HG02852 (cell line): ENCODE measurements at regions not wholly inside any gene's neighbourhood (a gene's known extent, or its start where the extent isn't known, plus 50 kb on each side); places are given as distances from the start of the nearest gene placed in this dataset.
"Not testable (repeated sequence)": the region's sequence is repeated elsewhere in the genome, so short reads cannot be mapped to it uniquely, and the experiment has no call there.

Experiments used
- ATAC-seq: cut with Tn5 transposase; IDR thresholded peaks from one replicate; pipeline ENCODE4 v1.9.1; 2021; ENCODE audit warnings: mild to moderate bottlenecking, moderate library complexity; ENCODE audit not compliant: unreplicated experiment

DNA sequence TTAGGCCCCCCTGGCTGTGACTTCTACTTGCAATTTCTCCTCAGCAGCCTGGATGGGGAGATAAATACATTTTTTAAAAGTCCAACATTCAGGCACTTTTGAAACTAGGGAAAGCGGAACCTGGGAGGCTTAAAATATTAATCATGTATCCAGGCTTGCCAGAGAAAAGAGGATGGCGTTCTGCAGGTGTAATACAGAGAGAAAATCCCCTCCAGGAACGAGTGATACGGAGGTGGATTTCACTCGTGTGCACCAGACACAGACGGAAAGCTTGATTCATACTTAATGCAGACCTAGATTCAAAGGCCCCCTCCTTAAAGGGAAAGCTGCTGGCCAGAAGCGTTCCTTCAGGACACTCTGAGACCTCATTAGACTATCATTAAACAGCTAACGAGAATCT is 354.0 kb upstream of the BOD1L1 start:
- ATAC-seq: no peak

DNA sequence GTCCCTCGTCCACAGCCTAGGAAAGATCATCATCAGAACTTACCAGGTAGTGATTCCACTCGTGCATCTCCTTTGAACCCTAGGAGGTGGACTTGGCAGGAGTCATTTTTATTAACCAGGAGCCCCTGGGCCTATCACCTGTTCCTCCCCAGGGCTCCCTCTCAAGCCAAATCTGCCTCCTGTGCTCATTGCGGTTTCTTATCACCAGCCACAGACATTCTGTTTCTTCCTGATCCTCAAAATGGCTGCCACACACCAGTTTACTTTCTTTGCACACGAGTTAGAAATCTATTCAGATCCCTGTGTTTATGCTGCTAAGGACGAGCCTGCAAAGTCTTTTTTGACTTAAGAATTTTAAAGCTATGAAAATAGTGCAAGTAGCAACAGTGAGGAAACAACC is 354.5 kb upstream of the BOD1L1 start:
- no peak for ATAC-seq

DNA sequence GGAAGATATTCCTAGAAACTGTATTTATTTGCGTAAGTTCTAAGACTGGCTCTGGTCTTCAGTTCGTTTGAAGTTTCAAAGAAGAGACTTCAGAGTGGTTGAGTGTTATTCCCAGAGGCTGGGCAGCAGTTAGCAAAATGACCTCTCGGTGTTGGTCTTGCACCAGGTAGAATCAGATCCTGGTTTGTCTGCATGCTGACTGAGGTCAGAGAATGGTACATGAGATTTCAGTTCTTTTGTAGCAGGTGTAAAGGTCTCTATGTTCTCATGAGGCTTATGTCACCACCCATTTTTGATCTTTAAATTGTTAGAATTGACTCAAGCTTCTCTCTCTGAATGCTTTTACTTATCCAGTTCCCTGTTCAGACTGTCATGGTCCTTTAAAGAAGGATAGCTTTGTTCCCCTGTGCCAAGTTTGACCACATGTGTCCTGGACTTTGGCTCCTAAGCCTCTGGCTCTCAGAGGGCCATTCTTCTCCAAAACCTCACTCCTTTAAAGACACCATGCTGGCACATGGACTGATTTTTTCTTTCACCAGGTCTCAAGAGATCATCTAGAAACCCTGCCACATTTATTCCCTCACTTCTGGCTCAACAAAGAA is 355.8 kb upstream of the BOD1L1 start:
- no peak for ATAC-seq

DNA sequence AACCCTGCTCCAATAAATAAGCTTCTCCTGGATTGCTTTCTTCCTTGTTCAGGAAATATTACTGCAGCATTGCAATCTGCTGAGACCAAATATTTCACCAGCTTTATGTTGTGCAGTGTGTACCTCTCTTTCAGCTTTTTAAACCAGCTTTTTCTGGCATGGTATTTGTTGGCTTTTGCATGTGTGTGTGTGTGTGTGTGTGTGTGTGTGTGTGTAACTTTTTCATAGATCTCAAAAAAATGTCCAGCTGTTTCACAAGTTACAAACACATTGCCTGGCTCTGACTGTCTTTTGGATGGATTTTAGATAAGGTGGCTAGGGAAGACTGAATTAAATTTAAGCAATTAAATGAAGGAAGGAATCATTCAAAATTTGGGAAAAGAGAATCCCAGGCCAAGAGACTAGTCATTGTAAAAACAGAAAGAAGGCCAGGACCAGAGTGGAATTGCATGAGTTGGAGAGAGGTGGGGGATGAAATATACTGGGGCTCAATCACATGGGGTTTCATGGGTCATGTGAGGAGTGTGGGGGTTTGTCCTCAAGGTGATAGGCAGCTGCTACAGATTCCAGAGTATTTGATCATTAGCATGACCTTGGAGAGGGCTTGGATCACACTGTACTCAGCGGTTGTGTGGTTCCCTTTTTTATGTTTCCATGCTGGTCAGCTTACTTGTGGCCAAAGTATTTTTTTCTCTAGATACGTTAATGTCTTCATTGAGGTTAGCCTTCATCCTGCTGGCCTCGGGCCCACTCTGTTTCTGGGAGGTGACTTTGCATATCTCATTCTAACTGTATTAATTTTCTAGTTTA is 357.7 kb upstream of the BOD1L1 start:
- ATAC-seq: no peak

DNA sequence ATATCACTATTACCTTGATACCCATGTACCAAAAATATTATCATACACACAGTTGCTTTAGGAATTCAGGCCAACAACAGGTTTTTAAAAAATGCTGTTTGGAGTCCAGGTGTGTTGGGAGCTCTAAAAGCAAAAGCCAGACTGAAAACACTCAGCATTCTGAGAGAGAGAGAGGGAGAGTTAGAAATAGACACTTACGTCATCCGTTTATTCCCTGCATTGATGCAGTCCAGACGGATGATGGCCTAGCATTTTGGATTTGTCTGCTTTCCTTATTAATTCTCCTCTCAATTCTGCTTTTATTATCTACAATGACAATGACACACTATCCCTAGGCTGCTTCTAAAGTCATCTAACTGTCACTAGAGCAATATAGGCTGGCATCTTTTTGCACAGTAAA is 358.3 kb upstream of the BOD1L1 start:
- no peak for ATAC-seq

DNA sequence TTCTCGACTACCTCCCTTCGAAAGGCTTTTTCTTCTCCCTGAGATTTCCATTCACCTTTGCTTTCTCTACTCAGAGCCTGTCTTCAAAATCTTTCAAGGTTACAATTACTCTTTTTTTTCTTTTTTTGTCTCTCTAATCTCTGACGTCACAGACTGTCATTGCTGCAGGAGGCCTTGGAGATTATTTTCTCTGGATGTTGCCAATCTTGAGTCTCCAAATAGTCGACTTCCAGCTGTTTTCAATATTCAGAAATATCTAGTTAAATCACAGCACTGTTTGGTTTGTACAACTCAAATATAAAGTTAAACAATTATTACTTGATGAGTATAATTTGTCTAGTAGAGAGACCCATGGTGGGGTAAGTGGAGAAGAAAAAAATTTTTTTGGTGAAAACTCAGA is 359.0 kb upstream of the BOD1L1 start:
- ATAC-seq: no peak

DNA sequence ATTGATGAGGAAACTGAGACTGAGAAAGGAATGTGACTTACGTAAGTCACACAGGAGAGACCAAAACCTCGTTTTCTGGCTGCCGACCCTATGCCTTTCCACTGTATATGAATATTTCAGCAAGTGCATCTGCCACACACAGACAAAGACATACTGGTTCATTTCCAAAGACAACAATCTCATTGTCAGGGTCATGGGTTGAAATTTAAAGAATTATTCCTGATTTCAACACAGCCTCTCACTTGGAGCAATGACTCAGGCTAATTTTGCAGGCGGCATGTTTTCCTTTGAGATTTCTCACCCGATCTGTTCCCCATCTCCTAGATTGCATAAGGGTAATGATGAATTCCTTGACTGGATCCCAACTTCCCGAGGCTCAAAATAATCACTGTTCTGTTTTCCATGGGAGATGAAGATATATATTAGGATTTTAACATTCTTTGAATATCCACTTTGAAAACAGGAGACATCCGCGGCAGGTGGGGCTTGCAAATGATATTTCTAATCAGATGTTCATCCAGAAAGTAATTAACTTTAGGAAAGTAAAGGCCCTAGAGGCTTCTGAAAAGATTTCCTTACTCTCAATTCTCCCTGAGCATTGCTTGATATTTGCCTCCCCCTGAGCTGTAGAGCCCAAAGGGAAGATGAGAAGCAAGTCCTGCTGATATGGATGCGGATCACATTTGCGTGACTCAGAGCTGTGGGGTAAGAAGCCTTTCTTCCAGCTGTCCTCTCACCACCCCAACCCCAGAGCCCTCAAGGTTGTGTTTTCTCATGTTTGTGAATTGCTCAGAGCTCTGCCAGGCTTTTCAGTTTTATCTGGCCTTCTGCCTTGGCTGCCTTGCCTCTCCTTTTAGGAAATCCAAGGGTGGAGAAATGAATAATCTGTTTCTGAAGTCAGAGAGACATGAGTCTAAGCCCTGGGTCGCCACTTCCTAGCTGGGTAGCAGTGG is 361.1 kb upstream of the BOD1L1 start:
- no peak for ATAC-seq

DNA sequence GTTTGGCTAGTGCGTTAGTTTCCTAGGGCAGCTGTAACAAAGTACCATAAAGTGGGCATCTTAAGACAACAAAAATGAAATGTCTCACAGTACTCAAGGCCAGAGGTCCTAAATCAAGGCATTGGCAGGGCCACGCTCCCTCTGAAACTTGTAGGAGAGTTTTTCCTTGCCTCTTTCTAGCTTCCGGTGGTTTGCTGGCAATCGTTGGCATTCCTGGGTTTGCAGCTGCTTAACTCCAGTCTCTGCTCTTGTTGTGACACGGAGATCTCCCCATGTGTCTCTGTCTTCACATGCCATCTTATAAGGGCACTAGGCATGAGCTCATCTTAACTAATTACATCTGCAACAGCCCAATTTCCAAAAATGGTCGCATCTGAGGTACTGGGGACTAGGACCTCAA is 362.0 kb upstream of the BOD1L1 start:
- ATAC-seq: no peak

DNA sequence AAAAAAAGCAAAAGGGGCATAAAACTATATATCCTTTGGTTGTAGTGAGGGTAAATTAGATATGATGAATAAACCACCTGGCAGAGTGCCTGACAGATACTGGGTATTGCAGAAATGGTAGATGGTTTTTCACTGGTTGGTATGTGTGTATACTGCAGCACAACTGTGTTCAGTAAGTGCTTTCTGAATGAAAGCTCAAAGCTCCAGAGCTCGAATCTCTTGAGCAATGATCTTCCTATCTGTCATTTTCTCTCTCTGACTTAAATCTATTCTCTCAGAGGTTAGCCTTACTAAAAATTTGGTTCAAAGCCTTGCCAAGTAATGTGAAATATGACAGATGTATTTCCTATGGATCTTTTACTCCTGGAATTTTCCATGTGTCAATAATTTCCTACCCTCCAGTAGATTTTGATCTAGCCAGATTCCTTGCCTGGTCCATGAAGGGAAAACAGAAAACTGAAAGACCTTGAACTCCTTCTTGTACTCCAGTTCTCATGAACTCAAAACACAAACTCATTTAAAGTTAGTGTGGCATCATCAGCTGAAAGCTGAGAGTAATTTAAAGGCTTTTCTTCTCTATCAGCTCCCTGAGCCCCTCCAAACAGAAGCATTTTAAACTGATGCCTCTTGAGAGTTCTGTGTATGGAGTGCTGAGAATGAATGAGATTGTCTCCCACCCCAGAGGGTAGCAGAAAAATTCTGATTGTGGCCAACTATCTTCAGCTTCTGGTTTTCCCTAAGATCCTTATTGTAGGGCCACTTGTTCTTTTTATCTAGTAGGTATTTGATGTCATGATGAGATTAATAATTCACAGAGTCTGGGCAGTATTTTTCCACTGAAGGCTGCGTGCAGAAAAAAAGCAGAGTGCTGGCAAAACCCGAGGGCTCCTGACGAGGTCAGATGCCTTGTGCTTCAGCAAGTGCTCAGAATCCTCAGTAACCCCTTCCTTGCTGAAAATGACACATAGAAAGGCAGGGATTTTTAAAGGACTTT is 363.4 kb upstream of the BOD1L1 start:
- no peak for ATAC-seq

DNA sequence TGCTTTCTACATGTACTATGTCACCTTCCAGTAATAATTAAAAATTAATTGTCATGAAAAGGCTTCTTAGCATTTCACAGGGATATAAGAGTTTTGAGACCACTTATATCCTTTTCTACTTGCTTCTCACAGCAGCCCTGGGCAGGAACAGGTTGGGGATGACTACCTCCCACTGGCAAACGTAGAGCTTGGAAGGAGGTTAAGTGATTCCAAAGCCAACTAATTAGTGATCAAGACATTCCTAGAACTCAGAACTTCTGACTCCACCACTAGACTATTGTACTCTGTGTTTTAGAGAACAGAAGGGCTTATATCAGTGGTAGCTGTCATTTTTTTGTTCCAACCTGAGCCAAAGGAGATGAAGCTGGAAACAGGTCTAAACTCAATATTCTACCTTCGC is 364.5 kb upstream of the BOD1L1 start:
- no peak for ATAC-seq

DNA sequence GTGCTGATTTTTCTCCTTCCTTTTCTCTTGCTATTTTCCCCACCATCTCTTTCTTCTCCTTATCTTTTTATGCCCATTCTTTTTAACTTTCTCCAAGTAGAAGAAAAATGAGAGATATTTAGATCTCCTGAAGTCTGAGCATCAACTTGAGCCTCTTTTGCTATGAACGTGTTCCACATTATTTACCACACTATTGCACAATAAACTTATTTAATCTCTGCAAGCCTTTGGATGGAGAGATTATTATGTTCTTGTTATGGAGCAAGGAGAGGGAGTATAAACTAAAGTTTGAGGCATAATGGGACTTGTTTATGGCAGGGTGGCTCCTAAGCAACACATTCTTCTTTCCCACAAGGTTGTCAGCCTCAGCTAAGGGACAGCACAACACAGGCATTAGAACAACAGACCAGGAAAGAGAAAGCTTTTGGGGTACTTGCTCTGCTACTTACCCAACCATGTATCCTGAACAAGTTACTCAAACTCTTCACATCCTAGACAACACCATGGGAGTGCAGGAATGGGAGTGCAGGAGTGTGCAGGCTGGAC is 365.5 kb upstream of the BOD1L1 start:
- no peak for ATAC-seq

DNA sequence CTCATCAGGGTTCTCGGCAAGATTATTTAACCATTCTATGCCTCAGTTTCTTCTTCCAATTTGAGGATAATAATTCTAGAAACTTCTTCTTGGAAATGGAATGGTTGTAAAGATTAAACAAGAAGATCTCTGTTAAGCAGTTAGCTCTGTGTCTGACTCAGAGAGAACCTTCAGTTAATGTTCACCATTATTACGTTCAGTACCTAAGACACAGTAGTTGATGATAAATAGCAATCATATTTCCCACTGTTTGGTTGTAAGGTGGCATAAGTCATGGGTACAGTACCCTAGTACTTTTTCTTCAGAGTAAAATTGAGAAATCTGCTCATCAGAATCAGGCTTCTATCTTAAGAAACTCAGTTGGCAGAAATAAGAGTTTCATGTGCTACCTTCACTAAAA is 366.5 kb upstream of the BOD1L1 start:
- no peak for ATAC-seq

DNA sequence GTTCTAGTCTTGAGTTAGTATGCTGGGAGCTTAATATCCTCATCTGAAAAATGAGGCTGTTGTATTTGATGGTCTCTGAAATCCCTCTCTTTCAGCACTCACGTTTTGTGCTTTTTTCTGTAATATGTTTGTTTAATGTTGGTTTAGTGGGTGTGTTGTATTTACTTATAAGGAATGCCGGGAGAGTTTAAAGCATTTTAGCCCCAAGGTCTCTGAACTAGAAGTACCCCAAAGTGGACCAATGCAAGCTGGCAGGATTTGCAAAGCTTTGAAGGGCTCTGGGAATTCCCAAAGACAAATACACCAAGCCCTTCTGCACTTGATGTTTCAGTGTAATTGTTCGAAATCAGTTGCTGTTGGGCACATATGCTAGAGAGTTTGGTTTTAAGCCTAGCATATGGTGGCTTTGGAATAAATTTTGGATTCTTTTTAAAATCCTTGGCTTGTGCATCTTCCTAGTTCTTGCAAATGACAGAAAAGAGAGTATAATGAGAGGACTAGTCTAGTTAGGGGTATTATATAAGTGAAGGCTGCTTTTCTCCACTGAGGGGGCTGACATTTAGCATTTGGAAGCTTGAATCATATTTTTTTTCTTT is 371.4 kb upstream of the BOD1L1 start:
- no peak for ATAC-seq

DNA sequence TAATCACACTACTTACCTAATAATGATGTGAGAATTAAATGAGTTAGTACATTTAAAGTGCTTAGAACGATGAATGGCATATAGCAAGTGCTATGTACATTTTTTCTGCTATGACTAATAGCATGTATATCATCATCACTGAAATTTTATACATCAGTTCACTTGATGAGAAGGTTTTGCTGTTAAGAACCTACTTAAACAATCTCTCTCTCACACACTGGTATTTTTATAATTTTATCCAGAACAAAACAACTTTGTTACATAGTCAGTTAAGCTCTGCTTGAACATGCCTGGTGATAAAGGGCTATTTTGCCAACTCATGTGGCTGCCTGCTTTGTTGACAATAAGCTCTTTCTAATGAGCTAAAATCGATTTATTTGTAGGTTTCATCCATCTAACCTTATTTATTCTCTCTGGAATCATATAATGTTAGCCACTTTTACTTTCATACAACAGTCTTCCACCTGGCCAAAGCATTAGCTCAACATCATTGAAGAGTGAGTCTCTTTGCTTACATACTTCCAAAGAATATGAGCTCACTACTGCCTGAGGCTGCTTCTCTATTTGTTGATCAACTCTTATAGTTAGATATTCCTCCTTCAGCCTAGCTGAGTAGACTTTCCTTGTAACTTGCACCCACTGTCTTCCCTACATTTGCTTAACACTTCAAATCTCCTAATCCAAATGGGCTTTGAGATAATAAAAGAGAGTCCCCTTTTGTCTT is 372.7 kb upstream of the BOD1L1 start:
- no peak for ATAC-seq

DNA sequence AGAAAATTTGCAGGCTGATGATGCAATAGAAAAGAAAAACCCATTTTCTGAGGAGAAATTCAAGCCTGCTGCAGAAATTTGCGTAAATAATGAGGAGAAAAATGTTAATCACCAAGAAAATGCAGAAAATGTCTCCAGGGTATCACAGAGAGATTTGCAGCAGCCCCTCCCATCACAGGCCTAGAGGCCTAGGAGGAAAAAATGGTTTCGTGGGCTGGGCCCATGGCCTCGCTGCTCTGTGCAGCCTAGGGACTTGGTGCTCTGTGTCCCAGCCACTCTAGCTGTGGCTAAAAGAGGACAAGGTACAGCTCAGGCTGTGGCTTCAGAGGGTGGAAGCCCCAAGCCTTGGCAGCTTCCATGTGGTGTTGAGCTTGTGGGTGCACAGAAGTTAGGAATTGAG is 374.8 kb upstream of the BOD1L1 start:
- ATAC-seq: not testable (repeated sequence)

DNA sequence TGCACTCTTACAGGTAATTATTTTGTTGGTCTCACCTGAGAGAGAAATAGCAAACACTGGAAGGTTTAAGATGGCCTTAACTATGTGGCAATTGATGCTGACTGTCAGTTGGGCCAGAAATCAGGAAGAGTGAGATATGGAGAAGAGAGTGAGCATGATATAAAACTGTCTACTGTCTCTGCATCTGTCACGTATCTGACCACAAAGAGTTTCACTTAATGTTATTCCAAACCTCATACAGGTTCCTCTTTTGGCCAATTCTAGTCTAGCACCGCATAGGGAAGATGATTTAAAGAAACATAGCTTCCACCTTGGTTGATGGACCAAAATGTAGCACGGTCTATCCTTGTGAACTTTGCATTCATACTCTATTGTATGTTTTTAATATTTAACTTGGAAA is 381.0 kb upstream of the BOD1L1 start:
- ATAC-seq: no peak

DNA sequence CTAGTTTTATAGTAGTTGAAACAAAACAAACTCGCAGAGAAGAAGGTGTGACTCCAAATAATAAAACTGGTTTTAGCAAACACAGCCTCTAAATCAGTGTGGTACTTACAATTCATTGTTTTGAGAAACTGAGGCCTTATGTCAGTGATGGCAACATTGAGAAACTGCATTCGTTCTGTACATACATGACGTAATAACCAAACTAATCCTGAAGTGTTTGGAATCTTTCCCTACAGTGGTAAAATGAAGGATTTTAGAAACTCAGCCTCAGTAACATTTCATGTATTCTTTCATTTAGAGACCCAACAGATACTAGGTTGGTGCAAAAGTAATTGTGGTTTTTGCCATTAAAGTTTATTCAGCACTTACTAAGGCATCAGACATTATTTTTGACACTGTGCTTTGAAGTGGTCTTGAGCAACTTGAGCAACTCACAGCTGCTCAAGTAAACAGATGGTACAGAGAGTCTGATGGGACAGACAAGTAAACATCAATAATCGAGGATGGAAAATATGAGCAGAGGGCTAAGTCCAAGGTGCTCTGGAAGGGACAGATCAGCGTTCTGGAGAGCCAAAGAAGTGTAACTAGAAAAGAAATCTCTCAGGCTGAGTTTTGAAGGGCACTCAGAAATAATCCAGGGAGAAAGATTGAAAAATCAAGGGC is 390.8 kb upstream of the BOD1L1 start:
- no peak for ATAC-seq

DNA sequence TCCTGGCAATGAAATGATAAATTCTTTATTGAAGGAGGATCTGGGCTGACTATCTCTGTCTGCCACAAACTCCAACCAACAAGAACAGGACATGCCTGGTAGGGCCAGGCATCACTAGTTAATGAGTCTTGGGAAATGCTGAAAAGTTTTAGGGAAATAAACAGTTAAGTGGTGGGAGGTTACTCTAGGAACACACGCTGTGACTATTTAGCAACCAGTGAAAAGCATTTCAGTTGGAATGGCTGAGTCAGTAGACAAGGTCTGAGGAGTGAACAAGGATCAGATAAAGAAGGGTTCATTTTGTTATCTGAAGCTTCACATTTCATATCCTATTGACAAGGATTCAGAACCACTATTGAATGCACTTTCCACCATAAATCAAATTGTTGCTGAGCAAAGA is 394.9 kb upstream of the BOD1L1 start:
- no peak for ATAC-seq

DNA sequence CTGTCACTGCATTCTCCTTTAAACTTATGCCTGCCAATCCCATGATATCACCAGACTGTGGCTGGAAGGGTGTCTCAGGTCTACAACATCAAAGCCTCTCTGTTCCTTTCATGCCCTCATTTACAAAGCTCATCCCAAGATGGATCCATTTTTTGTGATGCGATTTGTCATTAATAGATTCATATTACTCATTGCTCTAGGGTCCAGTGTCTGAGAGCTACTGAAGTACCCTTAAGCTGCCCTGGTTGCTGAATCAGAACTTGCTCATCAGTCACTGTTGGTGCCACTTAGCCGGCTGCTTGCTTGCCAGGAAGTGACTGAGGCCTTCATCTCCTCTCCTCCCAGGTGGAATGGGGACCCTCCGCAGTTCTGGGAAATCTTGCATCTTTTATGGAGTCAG is 395.5 kb upstream of the BOD1L1 start:
- no peak for ATAC-seq
